PC-9 (cell line): ENCODE measurements at regions not wholly inside any gene's neighbourhood (a gene's known extent, or its start where the extent isn't known, plus 50 kb on each side); places are given as distances from the start of the nearest gene placed in this dataset.

ENCODE experiments used
- BruUV-seq: library from RNA; stranded (reverse); fragments of 400-500 nt; replicated peaks from 2 replicates; lab custom pipeline; 2021; lab: Mats Ljungman, UMichigan
- CTCF ChIA-PET: fragments of 300-600 bp; sonication (Branson Sonifier 250); formaldehyde crosslinking; loops from one replicate; lab custom pipeline; 2022; ENCODE audit warnings: antibody characterized with exemption; lab: Charles Lee
- POLR2A ChIA-PET: fragments of 300-600 bp; sonication (Branson Sonifier 250); formaldehyde crosslinking; loops from one replicate; lab custom pipeline; 2022; ENCODE audit warnings: antibody characterized with exemption; ENCODE audit not compliant: unreplicated experiment; lab: Charles Lee
- DNase-seq, 2 experiments: peaks; one replicate each; pipeline versions ENCODE4 v3.0.0 to v3.0.0-alpha.2; 2015 to 2022; ENCODE audit warnings: mixed read lengths in 1 of 2
- H2AFZ ChIP-seq: fragments of 200-600 bp; sonication (generic); 2 replicates; pipeline ENCODE4 v1.8.1; 2017; ENCODE audit warnings: antibody characterized with exemption
- H3F3A ChIP-seq: fragments of 200-600 bp; sonication (generic); 2 replicates; pipeline ENCODE4 v1.8.1; 2017; ENCODE audit warnings: antibody characterized with exemption, mild to moderate bottlenecking, low read depth; ENCODE audit not compliant: insufficient read depth
- H3K27ac ChIP-seq: fragments of 200-600 bp; sonication (generic); 2 replicates; pipeline ENCODE4 v1.6.1; 2016; ENCODE audit warnings: mixed run types
- H3K27me3 ChIP-seq: fragments of 200-600 bp; sonication (generic); 2 replicates; pipeline ENCODE4 v1.6.1; 2016; ENCODE audit warnings: low read depth, mixed run types; ENCODE audit not compliant: insufficient read depth
- H3K36me3 ChIP-seq: fragments of 200-600 bp; sonication (generic); 2 replicates; pipeline ENCODE4 v1.6.1; 2016; ENCODE audit warnings: low read depth, mixed run types
- H3K4me1 ChIP-seq: fragments of 200-600 bp; sonication (generic); replicated peaks from 2 replicates; pipeline ENCODE4 v1.6.1; 2016; ENCODE audit warnings: mixed run types; ENCODE audit not compliant: insufficient read depth
- H3K4me2 ChIP-seq: fragments of 200-600 bp; sonication (generic); 2 replicates; pipeline ENCODE4 v1.6.1; 2017; ENCODE audit warnings: mixed run types
- H3K4me3 ChIP-seq: fragments of 200-600 bp; sonication (generic); 2 replicates; pipeline ENCODE4 v1.6.1; 2016; ENCODE audit warnings: mixed run types
- H3K79me2 ChIP-seq: fragments of 200-600 bp; sonication (generic); 2 replicates; pipeline ENCODE4 v1.6.1; 2017; ENCODE audit warnings: low read depth, mixed run types
- H3K9me2 ChIP-seq: fragments of 200-600 bp; sonication (generic); 2 replicates; pipeline ENCODE4 v1.8.1; 2017; ENCODE audit warnings: mild to moderate bottlenecking; ENCODE audit not compliant: insufficient read depth
- H3K9me3 ChIP-seq: fragments of 200-600 bp; sonication (generic); 2 replicates; pipeline ENCODE4 v1.8.1; 2016; ENCODE audit warnings: low read depth; ENCODE audit not compliant: insufficient read depth
- H4K20me1 ChIP-seq: fragments of 200-600 bp; sonication (generic); 2 replicates; pipeline ENCODE4 v1.8.1; 2017; ENCODE audit not compliant: insufficient read depth
- EZH2 ChIP-seq: fragments of 200-600 bp; sonication (generic); IDR thresholded peaks from 2 replicates; pipeline ENCODE4 v1.8.0; 2017; ENCODE audit warnings: antibody characterized with exemption, low read depth
- intact Hi-C: fragments of 100-400 bp; cut with micrococcal nuclease; formaldehyde crosslinking; loops from one replicate; pipeline ENCODE4 v1.10.0; 2022; ENCODE audit not compliant: unreplicated experiment
- TF ChIP-seq, protein P1 (sequence below): fragments of 200-600 bp; sonication (generic); conservative IDR thresholded peaks from 2 replicates; pipeline ENCODE4 v1.6.1; 2017; ENCODE audit warnings: mixed run types, antibody characterized with exemption, mild to moderate bottlenecking, moderate library complexity

GRCh38 chr17:13864521-13864920 is 204.8 kb upstream of the COX10 start:
- POLR2A ChIA-PET = no interaction called here
- no peaks in the 10 kb centered on the region for H3K4me1 ChIP-seq
- no peaks in the 10 kb centered on the region for H3K36me3 ChIP-seq
- no peak for DNase-seq
- no peaks in the 10 kb centered on the region for H3K9me3 ChIP-seq
- no peaks in the 10 kb centered on the region for H3K79me2 ChIP-seq
- no TSS peak for BruUV-seq
- CTCF ChIA-PET = no interaction called here
- H4K20me1 ChIP-seq = no peaks in the 10 kb centered on the region
- no peak overlapping the region for H3K4me2 ChIP-seq
- H3F3A ChIP-seq = no peaks in the 10 kb centered on the region
- no peak overlapping the region for H3K27ac ChIP-seq
- intact Hi-C loops = no loop called here
- no peak overlapping the region for H2AFZ ChIP-seq
- no peaks in the 10 kb centered on the region for H3K9me2 ChIP-seq
- H3K4me3 ChIP-seq = no peak overlapping the region
- no peak for TF ChIP-seq EZH2
- TF ChIP-seq, protein P1, sequence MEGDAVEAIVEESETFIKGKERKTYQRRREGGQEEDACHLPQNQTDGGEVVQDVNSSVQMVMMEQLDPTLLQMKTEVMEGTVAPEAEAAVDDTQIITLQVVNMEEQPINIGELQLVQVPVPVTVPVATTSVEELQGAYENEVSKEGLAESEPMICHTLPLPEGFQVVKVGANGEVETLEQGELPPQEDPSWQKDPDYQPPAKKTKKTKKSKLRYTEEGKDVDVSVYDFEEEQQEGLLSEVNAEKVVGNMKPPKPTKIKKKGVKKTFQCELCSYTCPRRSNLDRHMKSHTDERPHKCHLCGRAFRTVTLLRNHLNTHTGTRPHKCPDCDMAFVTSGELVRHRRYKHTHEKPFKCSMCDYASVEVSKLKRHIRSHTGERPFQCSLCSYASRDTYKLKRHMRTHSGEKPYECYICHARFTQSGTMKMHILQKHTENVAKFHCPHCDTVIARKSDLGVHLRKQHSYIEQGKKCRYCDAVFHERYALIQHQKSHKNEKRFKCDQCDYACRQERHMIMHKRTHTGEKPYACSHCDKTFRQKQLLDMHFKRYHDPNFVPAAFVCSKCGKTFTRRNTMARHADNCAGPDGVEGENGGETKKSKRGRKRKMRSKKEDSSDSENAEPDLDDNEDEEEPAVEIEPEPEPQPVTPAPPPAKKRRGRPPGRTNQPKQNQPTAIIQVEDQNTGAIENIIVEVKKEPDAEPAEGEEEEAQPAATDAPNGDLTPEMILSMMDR = no peak
- H3K27me3 ChIP-seq = no peaks in the 10 kb centered on the region

DNA sequence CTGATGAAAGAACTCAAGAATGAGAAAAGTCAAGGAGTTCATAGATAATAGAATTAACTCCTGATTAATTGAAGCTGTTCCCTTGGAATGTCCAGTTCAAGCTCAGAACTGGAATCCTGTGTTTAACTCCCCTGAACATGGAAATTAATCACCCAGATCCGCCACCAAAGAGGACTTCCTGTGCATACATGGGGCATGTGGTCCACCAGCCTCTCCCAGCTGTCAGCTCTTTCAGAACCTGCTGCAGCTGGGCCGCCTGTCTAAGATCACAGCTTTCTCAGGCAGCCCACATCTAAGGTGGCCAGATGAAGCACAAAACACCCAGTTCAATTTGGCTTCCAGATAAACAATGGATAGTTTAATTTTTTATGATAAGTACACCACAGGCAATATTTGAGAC is 203.7 kb upstream of the COX10 start:
- no peaks in the 10 kb centered on the region for H3K4me1 ChIP-seq
- no TSS peak for BruUV-seq
- H3K36me3 ChIP-seq = no peaks in the 10 kb centered on the region
- H3K27me3 ChIP-seq = no peaks in the 10 kb centered on the region
- H3K4me3 ChIP-seq = no peak overlapping the region
- CTCF ChIA-PET = no interaction called here
- no peaks in the 10 kb centered on the region for H3K9me2 ChIP-seq
- H3K79me2 ChIP-seq = no peaks in the 10 kb centered on the region
- TF ChIP-seq, protein P1 = no peak
- TF ChIP-seq EZH2 = no peak
- POLR2A ChIA-PET = no interaction called here
- no peaks in the 10 kb centered on the region for H4K20me1 ChIP-seq
- H3K4me2 ChIP-seq = no peak overlapping the region
- DNase-seq = no peak
- H2AFZ ChIP-seq = no peak overlapping the region
- H3F3A ChIP-seq = no peaks in the 10 kb centered on the region
- intact Hi-C loops = no loop called here
- no peaks in the 10 kb centered on the region for H3K9me3 ChIP-seq
- H3K27ac ChIP-seq = no peak overlapping the region

DNA sequence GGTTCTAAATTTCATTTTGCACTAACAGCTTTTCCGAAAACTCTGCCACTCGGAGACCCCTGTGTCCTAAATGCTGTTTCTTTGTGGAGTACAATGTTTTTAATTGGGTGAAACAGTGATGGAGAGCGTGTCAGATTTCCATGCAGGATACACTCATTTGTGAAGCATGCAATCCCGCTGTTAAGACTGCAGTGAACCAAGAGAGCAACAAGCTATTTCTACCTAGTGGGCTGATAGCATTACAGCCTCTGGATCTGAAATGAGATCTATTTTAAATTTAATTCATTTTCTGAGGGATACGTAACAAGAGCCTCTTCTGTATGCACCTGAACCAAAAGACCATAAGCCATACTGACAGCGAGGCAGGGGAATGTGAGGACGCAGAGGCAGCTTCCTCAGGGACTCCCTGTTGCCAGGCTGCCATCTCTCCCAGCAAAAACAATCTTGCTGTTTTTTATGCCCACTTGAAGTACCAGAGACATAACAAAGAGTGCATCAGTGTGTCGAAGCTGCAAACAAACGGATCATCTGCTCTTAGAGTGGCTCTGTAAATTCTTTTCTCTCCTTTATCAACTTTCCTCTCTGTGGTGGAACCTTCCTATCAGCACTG is 199.9 kb upstream of the COX10 start:
- TF ChIP-seq, protein P1 = no peak
- no peak for TF ChIP-seq EZH2
- DNase-seq = no peak
- Histone ChIP-seq H3K79me2 (no peaks in the 10 kb centered on the region), H3K9me2 (no peaks in the 10 kb centered on the region), H2AFZ (no peak overlapping the region), H3K4me1 (no peaks in the 10 kb centered on the region), H4K20me1 (no peaks in the 10 kb centered on the region), H3K27me3 (peaks cover 14% of the 10 kb centered on the region; the same call in 1 of the 2 replicates), H3K4me2 (no peak overlapping the region), H3K4me3 (no peak overlapping the region), H3F3A (no peaks in the 10 kb centered on the region), H3K36me3 (no peaks in the 10 kb centered on the region), H3K9me3 (no peaks in the 10 kb centered on the region), H3K27ac (no peak overlapping the region)
- ChIA-PET POLR2A (no interaction called here), CTCF (no interaction called here)
- BruUV-seq = no TSS peak
- intact Hi-C loops = no loop called here
